ENCODE measurements at regions not wholly inside any gene's neighbourhood (a gene's known extent, or its start where the extent isn't known, plus 50 kb on each side); places are given as distances from the start of the nearest gene placed in this dataset.
"Not testable (repeated sequence)": the region's sequence is repeated elsewhere in the genome, so short reads cannot be mapped to it uniquely, and the experiment has no call there.

- not testable (repeated sequence) for TF ChIP-seq FOXJ3 (CRISPR knock-in tag; IDR thresholded peaks at IDR 0.05); USF1 (IDR thresholded peaks at IDR 0.05; ENCODE audit: borderline replicate concordance, low read depth); GATA2 (CRISPR knock-in tag; IDR thresholded peaks at IDR 0.05); EP300 (IDR thresholded peaks at IDR 0.05; ENCODE audit: borderline replicate concordance in 1 of 2, low read depth in 1 of 2, low read length in 1 of 2); SIN3A (IDR thresholded peaks at IDR 0.05; ENCODE audit: borderline replicate concordance, low read depth, low read length); MAX (IDR thresholded peaks at IDR 0.05; ENCODE audit: low read depth); TEAD4 (IDR thresholded peaks at IDR 0.05; ENCODE audit: borderline replicate concordance, insufficient read depth); RAD21 (IDR thresholded peaks at IDR 0.05; ENCODE audit: low read length); CHD2 (IDR thresholded peaks at IDR 0.05; ENCODE audit: low read length, partially characterized antibody)
- TF ChIP-seq, protein P1, sequence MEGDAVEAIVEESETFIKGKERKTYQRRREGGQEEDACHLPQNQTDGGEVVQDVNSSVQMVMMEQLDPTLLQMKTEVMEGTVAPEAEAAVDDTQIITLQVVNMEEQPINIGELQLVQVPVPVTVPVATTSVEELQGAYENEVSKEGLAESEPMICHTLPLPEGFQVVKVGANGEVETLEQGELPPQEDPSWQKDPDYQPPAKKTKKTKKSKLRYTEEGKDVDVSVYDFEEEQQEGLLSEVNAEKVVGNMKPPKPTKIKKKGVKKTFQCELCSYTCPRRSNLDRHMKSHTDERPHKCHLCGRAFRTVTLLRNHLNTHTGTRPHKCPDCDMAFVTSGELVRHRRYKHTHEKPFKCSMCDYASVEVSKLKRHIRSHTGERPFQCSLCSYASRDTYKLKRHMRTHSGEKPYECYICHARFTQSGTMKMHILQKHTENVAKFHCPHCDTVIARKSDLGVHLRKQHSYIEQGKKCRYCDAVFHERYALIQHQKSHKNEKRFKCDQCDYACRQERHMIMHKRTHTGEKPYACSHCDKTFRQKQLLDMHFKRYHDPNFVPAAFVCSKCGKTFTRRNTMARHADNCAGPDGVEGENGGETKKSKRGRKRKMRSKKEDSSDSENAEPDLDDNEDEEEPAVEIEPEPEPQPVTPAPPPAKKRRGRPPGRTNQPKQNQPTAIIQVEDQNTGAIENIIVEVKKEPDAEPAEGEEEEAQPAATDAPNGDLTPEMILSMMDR (IDR thresholded peaks at IDR 0.05): not testable (repeated sequence)
Observed at GRCh38 chr1:178043940-178044339, 50.0 kb upstream of the RASAL2 start.
